ENCODE measurements at regions not wholly inside any gene's neighbourhood (a gene's known extent, or its start where the extent isn't known, plus 50 kb on each side); places are given as distances from the start of the nearest gene placed in this dataset.

DNA sequence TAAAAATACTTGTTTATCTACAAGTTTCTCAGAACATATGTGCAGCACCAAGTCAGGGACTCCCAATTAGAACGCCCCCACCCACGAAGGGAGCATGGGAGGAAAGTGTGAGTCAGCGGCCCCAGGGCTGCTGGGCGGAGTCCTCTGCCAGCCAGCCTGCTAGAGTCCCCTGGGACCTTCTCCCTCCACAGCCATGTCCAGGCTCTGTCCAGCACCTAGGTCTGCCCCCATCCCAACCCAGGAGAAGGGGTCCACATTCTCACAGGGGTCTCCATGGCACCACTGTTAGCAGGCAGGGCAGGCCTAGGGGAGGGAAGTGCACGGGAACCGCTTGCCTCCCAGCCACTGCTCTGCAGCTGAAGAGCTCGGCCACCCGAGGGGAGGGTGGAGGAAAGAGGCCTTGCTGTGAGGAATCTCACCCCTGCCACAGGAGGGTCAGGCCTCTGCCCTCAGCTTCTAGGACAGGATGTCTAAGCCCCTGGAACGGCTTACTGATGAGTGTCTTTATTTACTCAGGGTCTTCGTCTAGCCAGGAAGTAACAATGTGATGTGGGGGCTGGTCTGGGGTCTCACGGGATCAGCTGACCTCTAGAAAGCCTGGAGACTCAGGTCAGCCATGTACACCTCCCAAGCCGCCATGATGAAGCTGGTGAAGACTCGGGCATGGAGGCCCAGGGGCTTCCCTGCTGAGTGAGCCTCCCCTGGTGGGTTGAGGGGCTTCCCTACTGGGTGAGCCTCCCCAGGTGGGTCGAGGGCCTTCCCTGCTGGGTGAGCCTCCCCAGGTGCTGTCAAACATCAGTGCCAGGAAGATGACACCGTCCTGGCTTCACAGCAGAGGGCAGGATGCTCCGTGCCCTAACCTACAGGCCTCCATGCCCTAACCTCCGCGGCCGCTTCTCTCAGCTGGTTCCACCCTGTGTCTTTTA, 190.3 kb downstream of the RBFOX3 start:
- H3K4me3 ChIP-seq (ENCODE audit: low read depth, low read length) = no peak overlapping the region
- in situ Hi-C loops (cut with HindIII; ENCODE audit: low sequenced_read_pairs) = no loop called here
- TF ChIP-seq CTCF (IDR thresholded peaks at IDR 0.05; ENCODE audit: low read depth, low read length) = no peak
- DNase-seq (ENCODE audit: low read depth, low spot score) = no peak

DNA sequence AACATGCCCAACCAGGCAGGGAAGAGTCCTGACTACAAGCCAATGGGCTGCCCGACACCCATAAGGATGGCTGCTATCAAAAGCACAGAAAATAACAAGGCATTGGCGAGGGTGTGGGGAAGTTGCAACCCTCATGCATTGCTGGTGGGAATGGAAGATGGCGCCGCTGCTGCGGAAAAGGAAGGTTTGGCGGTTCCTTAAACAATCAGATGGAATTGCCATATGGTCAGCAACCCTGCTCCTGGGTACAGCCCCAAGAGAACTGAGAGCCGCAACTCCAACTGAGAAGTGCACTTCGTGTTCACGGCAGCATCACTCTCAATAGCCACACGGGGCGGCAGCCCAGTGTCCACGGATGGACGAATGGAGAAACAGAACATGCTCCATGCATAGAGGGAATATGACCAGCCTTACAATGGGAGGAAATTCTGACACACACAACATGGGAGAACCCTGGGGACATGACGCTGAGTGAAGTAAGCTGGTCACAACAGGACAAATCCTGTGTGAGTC, 193.3 kb downstream of the RBFOX3 start:
- in situ Hi-C loops (cut with HindIII; ENCODE audit: low sequenced_read_pairs) = no loop called here
- no peak for TF ChIP-seq CTCF (IDR thresholded peaks at IDR 0.05; ENCODE audit: low read depth, low read length)
- DNase-seq (ENCODE audit: low read depth, low spot score) = no peak

DNA sequence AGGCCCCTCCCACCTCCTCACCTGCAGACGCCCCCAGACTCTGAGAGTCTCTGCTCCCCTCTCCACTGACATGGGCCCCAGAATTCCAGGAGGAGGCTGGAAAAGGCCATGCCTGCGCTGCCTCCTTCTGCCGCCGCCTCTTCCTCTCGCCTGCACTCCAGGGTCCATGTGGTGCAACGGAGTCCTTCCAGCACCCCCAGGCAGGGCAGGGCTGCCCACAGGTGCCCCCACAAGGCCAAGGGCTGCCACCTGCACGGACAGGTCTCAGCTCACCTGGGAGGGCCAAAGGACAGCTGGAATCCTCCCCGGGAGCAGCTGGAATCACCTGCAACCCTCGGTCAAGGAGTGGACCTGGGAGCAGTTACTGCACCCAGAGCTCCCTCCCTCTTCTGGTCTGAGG, 194.9 kb downstream of the RBFOX3 start:
- no peak overlapping the region for H3K4me3 ChIP-seq (ENCODE audit: low read depth, low read length)
- TF ChIP-seq CTCF (IDR thresholded peaks at IDR 0.05; ENCODE audit: low read depth, low read length) = no peak
- in situ Hi-C loops (cut with HindIII; ENCODE audit: low sequenced_read_pairs) = no loop called here
- DNase-seq (ENCODE audit: low read depth, low spot score) = no peak

More for the DNA sequence above, 193.3 kb downstream of the RBFOX3 start:
- H3K4me3 ChIP-seq (ENCODE audit: low read depth, low read length) = no peak overlapping the region

DNA sequence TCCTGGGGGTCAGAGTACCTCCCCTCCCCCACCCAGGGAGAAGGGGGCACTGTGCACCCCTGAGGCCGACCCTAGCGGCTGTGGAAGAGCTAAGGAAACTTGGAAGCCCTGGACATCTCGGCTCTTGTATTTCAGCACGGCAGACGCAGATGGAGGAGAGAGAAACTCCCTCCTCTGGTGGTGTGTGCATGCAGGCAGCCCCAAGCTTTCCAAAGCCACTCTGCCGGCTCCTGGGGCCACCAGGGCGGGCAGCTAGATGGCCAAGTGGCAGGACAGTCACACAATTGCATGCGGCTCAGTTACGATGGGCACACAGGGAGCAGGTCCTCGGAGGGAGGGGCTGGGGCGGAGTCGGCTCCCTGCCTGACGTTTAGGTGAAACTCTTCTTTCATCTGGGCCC, 195.5 kb downstream of the RBFOX3 start:
- in situ Hi-C loops (cut with HindIII; ENCODE audit: low sequenced_read_pairs) = no loop called here
- no peak for DNase-seq (ENCODE audit: low read depth, low spot score)
- H3K4me3 ChIP-seq (ENCODE audit: low read depth, low read length) = no peak overlapping the region
- TF ChIP-seq CTCF (IDR thresholded peaks at IDR 0.05; ENCODE audit: low read depth, low read length) = no peak

GRCh38 chr17:79414793-79415211, 196.0 kb downstream of the RBFOX3 start:
- H3K4me3 ChIP-seq (ENCODE audit: low read depth, low read length) = no peak overlapping the region
- in situ Hi-C loops (cut with HindIII; ENCODE audit: low sequenced_read_pairs) = no loop called here
- no peak for DNase-seq (ENCODE audit: low read depth, low spot score)
- TF ChIP-seq CTCF (IDR thresholded peaks at IDR 0.05; ENCODE audit: low read depth, low read length) = no peak

- no peak for TF ChIP-seq CTCF (IDR thresholded peaks at IDR 0.05; ENCODE audit: low read depth, low read length)
- no peak overlapping the region for H3K4me3 ChIP-seq (ENCODE audit: low read depth, low read length)
- in situ Hi-C loops (cut with HindIII; ENCODE audit: low sequenced_read_pairs) = no loop called here
- DNase-seq (ENCODE audit: low read depth, low spot score) = no peak
Observed at GRCh38 chr17:79414063-79414792, 196.6 kb downstream of the RBFOX3 start.
